ENCODE measurements at regions not wholly inside any gene's neighbourhood (a gene's known extent, or its start where the extent isn't known, plus 50 kb on each side); places are given as distances from the start of the nearest gene placed in this dataset.
"Not testable (repeated sequence)": the region's sequence is repeated elsewhere in the genome, so short reads cannot be mapped to it uniquely, and the experiment has no call there.

DNA sequence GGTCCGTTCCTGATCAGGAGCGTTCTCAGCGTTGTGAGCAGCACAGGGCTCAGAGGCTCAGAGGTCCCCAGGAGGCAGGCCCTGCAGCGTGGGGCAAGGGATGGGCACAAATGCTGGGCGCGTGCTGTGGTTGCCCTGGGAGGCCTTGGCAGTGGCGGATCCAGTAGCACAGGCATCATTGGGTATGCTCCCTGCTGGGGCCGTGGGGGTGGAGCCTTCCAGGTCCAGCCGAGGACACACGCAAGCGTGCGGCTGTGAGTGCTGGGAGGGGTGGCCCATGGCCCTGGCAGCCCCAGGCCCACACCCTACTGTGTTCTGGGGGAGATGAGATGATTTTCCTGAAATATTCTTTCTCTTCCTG, 253.6 kb downstream of the ADGRD1 start:
- not testable (repeated sequence) for H3K36me3 ChIP-seq; H3K4me3 ChIP-seq; H3K27ac ChIP-seq; DNase-seq (ENCODE audit: low spot score in 2 of 2); H3K4me1 ChIP-seq; H3K9me3 ChIP-seq
- peaks cover 19% of the 10 kb centered on the region for H3K27me3 ChIP-seq
- WGBS = 90% methylated on average over 8 of the region's 12 CpGs

DNA sequence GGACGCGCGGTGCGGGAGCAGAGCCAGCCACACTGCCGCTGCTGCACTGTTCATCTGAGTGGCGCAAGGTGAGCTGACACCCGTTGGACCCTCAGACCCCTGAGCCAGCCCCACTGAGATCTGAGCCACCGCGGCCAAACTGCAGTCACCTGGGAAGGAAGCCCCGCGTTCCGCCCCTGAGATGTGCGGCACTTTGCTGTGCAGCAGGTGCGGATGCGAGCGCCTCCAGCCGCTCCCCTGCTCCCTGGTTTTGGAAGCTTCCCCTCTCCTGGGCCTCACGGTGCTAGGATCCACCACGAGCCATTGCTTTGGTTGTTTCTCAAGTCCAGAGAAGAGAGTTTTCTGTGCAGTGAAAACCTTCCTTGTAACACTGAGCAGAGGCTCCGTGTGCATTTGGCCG, 254.1 kb downstream of the ADGRD1 start:
- peaks cover 19% of the 10 kb centered on the region for H3K27me3 ChIP-seq
- no CpG with 5 or more reads among the region's 21 CpGs for WGBS
- not testable (repeated sequence) for H3K4me3 ChIP-seq; H3K36me3 ChIP-seq; H3K9me3 ChIP-seq; H3K4me1 ChIP-seq; DNase-seq (ENCODE audit: low spot score in 2 of 2); H3K27ac ChIP-seq

DNA sequence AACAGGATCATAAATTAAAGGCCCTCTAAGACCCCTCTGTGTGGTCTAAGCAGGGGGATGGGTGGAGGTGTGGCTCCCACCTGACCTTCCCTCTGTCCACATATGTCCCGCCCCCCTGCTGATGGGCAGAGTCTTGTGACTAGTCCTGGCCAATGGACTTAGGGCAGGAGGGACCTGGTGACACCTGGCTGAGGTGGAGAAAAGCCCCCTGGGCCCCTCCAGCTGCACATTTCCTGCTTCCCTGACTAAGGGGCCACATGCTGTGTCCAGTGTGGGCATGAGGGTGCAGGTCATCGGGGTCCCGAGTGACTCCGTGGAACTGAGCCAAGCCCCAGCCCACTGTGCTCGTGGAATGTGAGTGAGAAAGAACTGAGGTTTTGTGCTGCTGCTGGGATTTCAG, 254.7 kb downstream of the ADGRD1 start:
- WGBS = 48% methylated on average over 3 of the region's 5 CpGs
- Histone ChIP-seq H3K27me3 (peaks cover 19% of the 10 kb centered on the region), H3K4me1 (no peaks in the 10 kb centered on the region), H3K4me3 (no peak overlapping the region), H3K9me3 (peaks cover 3% of the 10 kb centered on the region), H3K36me3 (no peaks in the 10 kb centered on the region), H3K27ac (no peak overlapping the region)
- DNase-seq (ENCODE audit: low spot score in 2 of 2) = no peak
- TF ChIP-seq POLR2AphosphoS5 (IDR thresholded peaks at IDR 0.05) = no peak
- TF ChIP-seq EP300 (IDR thresholded peaks at IDR 0.05) = no peak
- TF ChIP-seq, protein P1, sequence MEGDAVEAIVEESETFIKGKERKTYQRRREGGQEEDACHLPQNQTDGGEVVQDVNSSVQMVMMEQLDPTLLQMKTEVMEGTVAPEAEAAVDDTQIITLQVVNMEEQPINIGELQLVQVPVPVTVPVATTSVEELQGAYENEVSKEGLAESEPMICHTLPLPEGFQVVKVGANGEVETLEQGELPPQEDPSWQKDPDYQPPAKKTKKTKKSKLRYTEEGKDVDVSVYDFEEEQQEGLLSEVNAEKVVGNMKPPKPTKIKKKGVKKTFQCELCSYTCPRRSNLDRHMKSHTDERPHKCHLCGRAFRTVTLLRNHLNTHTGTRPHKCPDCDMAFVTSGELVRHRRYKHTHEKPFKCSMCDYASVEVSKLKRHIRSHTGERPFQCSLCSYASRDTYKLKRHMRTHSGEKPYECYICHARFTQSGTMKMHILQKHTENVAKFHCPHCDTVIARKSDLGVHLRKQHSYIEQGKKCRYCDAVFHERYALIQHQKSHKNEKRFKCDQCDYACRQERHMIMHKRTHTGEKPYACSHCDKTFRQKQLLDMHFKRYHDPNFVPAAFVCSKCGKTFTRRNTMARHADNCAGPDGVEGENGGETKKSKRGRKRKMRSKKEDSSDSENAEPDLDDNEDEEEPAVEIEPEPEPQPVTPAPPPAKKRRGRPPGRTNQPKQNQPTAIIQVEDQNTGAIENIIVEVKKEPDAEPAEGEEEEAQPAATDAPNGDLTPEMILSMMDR (IDR thresholded peaks at IDR 0.05) = no peak
- TF ChIP-seq POLR2A (IDR thresholded peaks at IDR 0.05) = no peak

DNA sequence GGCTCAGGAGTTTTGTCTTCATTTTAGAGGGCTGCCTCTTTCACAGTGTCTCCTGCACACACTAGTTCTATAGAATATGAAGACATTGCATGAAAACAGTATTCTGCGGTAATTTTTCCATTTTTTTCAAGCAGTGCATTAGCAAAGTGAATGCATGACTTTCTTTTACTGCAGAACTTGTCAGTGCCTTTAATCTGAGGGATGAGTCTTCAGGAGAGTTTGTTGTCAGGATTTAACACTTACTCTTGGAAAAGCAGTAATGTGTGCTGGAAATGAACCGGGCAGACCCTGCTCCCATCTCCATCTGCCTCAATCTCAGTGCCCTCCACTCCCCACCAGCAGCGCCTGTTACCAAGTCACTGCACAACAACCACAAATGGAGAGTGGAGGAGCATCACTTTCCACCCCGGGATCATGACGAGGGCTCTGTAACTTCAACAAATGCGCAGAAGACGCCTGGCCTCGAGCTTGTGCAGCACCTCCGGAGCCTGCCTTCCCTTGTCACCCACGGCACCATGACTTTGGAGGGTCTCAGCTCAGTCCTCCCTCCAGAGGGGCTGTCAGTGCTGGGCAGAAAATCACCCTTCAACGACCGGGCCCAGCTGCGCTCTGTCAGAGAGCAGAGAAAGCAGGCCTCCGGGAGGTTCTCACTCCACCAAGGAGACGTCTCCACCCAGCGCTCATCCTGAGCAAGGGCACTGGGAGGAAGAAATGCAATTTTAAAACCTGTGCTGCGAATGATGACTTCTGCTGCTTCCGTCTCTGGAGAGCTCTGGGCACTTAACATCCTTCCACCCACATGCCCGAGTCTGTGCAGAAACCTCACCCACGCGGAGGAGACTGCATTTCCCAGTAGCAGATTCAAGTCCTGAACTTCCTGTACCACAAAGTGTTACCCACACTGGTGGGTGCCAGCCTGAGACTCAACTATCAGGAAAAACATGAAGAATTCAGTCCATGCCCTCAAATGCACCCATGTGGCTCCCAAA, 255.7 kb downstream of the ADGRD1 start:
- WGBS = 89% methylated on average over 19 of the region's 21 CpGs
- H3K4me3 ChIP-seq = no peak overlapping the region
- no peak for DNase-seq (ENCODE audit: low spot score in 2 of 2)

DNA sequence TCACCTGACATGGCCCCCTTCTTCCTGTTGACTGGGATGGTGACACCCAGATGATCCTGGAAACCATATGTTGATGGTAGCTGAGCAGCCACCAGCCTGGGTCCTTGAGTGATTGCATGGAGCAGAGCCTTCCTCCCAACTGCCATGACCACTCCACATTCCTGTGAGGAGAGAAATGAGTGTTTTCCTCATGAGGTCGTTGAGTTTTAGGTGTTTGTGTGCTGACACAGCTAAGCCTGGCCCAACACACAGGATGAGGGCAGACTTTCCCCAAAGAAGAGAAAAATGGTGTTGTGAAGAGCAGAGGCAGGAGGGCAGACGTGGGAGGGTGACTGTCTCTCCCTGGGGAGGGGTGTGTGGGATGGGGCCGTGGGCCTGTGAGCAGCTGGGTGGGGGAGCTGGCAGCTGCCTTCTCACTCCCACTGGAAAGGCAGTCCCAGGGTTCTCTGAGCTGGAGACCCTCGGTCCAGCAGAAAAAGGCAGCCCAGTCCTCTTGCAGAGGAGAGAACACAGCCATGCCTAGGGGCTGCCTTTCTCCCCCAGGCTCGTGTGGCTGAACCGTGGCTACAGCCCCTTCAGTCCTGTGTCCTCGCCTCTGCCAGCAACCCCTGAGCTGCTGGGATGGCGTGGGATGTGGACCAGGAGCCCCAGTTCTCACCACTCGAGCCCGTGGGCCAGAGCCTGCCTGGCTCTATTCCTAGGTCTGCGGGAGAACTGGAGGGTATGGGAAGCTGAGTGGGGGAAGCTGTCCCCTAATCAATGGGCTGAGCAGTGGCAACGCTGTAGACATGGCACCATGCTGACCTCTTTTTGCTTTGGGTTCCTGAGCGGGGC, 257.0 kb downstream of the ADGRD1 start:
- 88% methylated on average over 12 of the region's 13 CpGs for WGBS
- H3K4me3 ChIP-seq = no peak overlapping the region
- peaks cover 4% of the 10 kb centered on the region for H3K27me3 ChIP-seq
- no peaks in the 10 kb centered on the region for H3K36me3 ChIP-seq
- H3K27ac ChIP-seq = no peak overlapping the region
- no peaks in the 10 kb centered on the region for H3K4me1 ChIP-seq
- DNase-seq (ENCODE audit: low spot score in 2 of 2) = peak in 1 of 2 donors; percentile 34
- TF ChIP-seq, protein P1 (IDR thresholded peaks at IDR 0.05) = no peak
- TF ChIP-seq POLR2AphosphoS5 (IDR thresholded peaks at IDR 0.05) (no peak), EP300 (IDR thresholded peaks at IDR 0.05) (no peak), POLR2A (IDR thresholded peaks at IDR 0.05) (no peak)
- peaks cover 3% of the 10 kb centered on the region for H3K9me3 ChIP-seq

More for the DNA sequence above, 255.7 kb downstream of the ADGRD1 start:
- Histone ChIP-seq H3K9me3 (peaks cover 3% of the 10 kb centered on the region), H3K27ac (no peak overlapping the region), H3K4me1 (no peaks in the 10 kb centered on the region), H3K27me3 (peaks cover 10% of the 10 kb centered on the region), H3K36me3 (no peaks in the 10 kb centered on the region)
- no peak for TF ChIP-seq EP300 (IDR thresholded peaks at IDR 0.05)
- no peak for TF ChIP-seq POLR2A (IDR thresholded peaks at IDR 0.05)

DNA sequence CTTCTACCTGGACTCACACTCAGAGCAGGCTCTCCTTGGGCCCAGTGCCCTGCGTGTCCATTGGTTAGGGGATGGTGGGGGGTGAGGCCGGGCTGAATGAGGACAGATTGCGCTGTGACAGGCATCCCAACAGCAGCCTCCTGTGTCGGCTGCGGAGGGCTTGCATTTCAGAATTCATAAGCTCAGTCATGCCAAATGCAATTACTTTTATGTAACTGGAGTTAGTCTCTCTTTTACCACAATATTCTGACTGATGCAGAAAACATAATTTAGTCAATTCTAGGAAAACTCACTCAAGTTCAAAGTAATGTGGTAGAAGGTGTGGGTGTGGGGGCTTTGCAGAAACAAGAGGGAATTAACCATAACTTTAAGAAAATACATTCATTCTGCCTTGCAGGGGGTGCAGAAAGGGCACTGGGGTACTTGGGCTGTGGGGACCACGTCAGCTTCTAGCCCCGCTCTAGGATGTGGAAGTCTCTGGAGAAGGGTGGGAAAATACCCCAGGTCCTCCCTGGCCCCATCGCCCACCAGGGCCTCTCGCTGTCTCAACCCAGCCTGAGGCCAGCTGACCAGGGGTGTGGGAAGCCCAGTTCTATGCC, 257.7 kb downstream of the ADGRD1 start:
- peak in 1 of 2 donors; percentile 27 for DNase-seq (ENCODE audit: low spot score in 2 of 2)
- no peak overlapping the region for H3K27ac ChIP-seq
- no peak for TF ChIP-seq POLR2A (IDR thresholded peaks at IDR 0.05)
- TF ChIP-seq, protein P1 (IDR thresholded peaks at IDR 0.05) = no peak
- peaks cover 4% of the 10 kb centered on the region for H3K27me3 ChIP-seq
- H3K4me1 ChIP-seq = no peaks in the 10 kb centered on the region
- no peaks in the 10 kb centered on the region for H3K36me3 ChIP-seq
- H3K4me3 ChIP-seq = no peak overlapping the region
- peaks cover 3% of the 10 kb centered on the region for H3K9me3 ChIP-seq
- 96% methylated on average over 9 of the region's 9 CpGs for WGBS

Measured in suprapubic skin (tissue), 4 donors.